Amygdala (tissue), 56 donors: ENCODE measurements at regions not wholly inside any gene's neighbourhood (a gene's known extent, or its start where the extent isn't known, plus 50 kb on each side); places are given as distances from the start of the nearest gene placed in this dataset.

Experiments
- DNase-seq, 56 donors: peaks; one replicate each; lab custom pipeline; 2025; lab: John Stamatoyannopoulos, UW

DNA sequence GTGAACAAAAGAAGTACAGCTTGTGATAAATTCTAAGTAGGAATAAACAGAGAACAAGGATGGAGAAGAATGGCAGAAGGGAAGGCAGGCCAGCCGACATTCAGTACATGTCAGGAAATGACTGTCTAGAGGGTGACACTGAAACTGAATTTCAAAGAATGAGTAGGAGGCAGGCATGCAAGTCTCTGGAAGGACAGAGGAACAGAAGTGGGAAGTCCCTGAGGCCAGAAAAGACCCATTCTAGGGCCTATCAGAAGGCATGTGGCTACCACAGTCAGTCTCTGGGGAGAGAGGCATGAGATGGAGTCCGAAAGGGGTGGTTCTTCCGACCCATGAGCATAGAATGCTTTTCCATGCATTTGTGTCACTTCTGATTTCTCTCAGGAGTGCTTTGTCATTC is 243.5 kb upstream of the UBE2E2 start:
- no peak for DNase-seq

DNA sequence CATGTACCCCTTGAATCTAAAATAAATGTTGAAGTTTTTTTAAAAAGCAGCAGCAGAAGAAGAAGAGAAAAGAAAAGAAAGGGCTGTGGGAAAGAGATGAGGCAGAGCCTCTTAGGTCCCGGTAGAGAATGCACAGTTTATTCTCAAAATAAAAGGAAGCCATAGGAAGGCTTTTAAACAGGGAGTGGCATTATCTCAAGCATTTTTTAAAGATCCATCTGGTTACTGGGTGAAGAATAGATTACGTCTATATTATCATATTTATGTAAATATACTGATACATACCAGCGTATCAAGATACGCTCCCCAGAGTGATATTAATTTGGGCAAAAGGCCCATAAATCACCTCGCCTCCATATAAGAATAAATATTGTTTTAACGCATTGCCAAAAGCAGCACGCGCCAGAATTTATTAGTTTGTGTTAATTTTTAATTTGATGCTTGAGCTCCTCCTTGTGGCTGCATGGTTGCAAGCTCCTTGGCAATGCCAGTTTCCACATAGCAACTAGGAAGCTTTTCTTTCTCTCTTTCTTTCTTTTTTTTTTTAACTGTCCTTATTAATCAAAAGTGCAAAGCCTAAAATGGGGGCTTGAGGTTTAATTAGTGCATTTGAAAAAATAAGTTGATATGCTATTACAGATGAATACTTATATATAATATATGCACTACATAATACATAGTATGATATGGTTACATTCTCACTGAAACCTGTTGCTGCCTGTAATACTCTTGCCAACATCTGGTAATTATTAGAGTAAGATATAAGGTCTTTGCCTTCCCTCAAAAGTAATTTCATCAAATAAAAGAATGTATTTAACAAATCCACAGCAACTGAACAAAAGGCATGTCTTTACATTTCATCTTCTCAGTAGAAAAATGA is 242.8 kb upstream of the UBE2E2 start:
- peak in 18 of 56 donors; percentile 1 to 68 (median 7) for DNase-seq

DNA sequence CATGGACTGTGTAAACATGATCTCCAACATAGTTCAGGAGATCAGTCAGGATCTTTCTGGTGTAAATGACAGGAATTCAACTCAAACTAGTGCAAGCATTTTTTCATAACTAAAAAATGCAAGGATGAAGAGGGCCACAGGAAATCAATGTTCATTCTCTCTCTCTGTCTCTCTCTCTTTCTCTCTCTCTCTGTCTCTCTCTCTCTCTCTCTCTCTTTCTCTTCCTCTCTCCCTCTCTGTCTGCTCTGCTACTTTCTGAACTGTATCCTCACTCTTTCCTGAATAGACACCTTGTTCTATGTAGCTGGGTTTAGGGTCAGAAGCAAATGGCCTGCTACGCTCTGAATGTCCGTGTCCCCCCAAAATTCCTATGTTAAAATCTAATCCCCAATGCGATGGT is 240.9 kb upstream of the UBE2E2 start:
- no peak for DNase-seq

DNA sequence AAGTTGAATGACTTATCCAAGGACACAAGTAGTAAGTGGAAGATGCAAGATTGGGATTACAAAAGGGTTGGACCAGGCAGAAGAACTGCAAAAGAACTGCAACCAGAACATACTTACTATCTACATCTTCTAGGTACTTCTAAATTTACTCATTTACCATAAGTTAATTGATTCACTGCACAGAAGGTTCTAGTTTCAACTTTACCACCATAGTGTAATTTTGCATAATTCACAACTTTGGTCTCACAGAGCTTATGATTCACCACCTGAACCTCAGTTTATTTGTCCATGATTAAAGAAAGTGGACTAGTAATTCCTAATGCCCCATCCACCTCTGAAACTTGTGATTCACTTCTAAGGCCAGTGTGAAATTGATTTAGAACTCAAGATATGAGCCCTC is 236.8 kb upstream of the UBE2E2 start:
- no peak for DNase-seq

GRCh38 chr3:22969276-22969675 is 233.9 kb upstream of the UBE2E2 start:
- no peak for DNase-seq

DNA sequence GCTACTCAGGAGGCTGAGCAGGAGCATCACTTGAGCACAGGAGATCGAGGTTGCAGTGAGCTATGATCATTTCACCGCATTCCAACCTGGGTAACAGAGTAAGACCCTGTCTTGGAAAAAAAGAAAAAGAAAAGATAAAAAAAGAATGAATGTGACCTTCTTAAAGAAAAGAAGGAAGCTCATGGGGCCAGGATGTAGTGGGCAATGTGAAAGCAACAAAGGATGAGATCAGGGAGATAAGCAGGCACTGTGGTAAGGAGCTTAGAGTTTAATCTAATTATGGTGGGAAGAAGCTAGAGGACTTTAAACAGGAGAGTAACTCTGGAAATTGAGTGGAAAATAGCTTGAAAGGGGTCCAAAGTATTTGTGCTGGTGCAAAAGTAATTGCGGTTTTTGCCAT is 231.6 kb upstream of the UBE2E2 start:
- no peak for DNase-seq

- no peak for DNase-seq
Measured at GRCh38 chr3:22977042-22977441, 226.1 kb upstream of the UBE2E2 start.

DNA sequence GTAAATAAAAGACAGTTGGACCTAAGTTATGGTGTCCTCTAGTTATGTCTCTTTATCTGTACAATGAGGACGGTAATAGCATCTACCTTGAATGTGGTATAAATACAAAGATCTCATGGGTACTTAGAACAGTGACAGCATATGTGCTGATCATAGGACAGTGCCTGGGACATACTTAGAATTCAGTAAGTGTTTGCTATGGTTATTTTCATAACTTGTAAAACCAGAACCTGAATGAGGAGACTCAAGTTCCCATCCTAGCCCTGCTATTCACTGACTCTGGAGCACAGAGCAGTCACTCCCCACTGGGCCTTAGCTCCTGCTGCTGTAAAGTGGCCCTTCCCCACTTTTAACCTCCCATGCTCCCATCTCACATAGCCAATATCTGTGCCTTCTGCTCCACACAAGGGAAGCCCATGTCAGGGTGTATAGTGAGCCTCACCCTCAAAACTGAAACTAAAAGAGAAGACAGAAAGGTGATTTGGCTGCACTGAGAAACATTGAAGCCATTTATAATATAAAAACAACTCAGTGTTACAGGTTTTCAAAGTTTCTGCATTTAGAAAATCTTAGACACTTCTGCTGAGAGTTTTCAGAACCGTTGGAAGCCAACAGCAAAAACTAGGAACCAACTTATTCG is 225.4 kb upstream of the UBE2E2 start:
- DNase-seq = no peak

- no peak for DNase-seq
Measured at GRCh38 chr3:22979581-22979980, 223.5 kb upstream of the UBE2E2 start.

- DNase-seq = no peak
Measured at GRCh38 chr3:22980346-22980745, 222.8 kb upstream of the UBE2E2 start.

GRCh38 chr3:22981166-22981565 is 222.0 kb upstream of the UBE2E2 start:
- no peak for DNase-seq

- DNase-seq = no peak
Measured at GRCh38 chr3:22981861-22982260, 221.3 kb upstream of the UBE2E2 start.

DNA sequence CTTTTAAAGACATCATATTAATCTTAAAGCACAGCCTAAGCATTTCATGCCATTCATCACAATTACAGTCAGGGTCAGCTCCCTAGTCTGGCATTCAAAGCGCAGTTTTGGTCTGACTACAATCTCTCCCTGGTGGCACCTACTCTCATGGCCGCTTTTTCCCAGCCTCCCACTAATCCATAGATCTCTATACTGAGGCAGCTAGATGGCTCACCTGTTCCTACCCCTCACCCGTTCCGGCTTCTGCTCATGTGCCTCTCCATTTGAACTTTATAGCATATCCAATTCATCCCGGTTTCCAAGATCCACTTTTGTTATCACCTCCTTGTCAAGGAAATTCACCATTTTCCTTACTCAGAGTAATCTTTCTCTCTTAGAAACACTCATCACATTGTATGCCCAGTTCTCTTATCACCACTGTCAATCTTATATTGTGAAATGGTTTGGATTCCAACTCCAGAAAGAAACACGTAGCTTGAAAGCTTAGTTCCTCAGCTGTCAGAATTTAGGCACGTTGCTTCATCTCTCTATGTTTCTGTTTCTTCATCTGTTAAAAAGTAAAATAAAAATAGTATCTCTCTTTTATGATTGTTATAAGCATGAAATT is 220.0 kb upstream of the UBE2E2 start:
- no peak for DNase-seq

DNA sequence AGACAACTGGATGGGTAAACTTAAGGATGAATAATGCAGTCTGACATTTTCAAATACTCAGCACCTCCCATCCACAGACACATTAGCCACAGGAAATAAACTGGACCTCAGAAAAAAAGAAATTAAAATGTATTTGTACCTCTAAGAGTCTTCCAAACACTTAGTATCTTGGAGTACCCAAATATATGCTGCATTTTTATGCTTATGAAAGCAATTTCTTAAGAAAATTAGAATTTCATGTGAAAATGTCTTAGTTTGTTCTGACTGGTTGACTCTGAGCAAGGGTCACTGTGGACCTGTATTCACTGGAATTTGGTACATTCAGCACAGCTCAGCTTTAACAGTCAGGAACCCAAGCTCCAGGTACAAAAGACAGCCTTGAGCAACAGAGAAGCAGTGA is 216.2 kb upstream of the UBE2E2 start:
- no peak for DNase-seq

- DNase-seq = no peak
Measured at GRCh38 chr3:22988566-22988965, 214.6 kb upstream of the UBE2E2 start.

DNA sequence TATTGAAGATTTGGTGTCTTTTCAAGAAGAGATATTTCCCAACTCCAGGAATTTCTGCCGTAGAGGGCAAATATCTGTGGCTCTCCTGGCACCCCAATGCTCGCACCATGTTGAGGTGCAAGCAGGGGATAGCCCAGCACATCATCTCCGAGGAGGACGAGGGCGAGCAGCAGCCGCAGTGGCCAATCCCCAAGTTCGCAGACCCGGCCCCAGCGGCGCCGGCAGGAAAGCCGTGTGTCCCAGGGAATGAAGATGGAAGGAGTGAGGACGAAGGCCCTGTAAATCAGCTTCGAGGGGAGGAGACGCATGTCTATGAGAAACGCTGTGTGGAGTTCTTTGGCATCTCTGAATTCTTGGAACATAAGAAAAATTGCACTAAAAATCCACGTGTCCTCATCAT is 213.4 kb upstream of the UBE2E2 start:
- DNase-seq = no peak

DNA sequence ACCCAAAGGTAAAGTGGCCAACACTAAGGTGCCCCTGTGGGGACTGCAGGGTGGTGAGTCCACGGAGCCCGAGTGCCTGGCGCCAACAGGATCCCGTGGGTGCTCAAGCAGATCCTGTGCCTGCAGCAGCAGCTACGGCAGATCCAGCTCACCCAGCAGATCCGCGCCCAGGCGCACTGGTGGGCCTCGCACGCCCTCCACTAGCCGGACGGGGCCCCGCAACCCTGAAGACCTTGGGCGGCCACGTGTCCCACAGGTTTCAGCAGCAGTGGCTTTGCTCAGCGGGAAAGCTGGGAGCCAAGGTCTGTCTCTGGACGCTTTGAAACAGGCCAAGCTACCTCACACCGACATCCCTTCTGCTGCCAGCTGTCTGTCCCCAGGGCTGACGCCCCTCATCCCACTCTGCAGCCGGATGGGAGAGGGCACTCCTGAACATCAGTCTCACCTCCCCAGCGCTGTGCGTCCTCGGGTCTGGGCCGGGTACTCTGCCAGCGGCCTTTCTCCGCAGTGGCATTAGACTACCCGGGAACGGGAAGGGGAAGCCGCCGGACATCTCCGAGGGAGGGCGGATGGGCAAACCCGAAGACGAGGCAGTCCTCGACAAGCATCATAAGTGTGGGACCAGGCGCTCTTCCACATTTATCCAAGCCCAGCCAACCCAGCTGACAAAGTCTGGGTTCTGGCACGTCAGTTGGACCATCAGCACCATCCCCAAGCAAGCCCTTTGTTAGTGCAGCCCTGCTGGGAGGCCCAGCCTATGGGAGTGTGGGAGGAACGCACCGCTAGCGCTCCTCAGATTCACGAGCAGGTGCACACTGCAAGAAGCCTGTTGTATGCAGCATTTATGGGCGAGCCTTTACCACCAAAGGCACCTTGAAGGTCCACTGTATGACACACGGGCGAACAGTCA is 212.6 kb upstream of the UBE2E2 start:
- DNase-seq = no peak

DNA sequence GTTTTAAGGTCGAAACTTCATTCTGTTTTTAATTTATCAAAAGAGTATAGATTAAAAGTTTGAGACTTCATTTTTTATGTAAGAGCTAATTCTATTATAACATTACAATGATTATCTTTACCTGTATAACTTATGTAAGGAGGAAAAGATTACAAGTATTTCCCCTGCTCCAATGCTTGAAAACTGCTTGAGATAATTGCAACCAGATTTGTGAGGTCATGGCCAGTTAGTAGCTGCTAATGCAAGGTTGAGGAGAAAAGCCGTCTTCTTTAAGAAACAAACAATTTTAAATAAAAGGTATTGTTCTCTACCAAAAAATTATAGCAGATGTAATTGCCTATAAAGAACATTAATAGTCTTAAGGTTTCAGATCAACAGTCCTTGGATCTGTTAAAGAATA is 208.3 kb upstream of the UBE2E2 start:
- no peak for DNase-seq

DNA sequence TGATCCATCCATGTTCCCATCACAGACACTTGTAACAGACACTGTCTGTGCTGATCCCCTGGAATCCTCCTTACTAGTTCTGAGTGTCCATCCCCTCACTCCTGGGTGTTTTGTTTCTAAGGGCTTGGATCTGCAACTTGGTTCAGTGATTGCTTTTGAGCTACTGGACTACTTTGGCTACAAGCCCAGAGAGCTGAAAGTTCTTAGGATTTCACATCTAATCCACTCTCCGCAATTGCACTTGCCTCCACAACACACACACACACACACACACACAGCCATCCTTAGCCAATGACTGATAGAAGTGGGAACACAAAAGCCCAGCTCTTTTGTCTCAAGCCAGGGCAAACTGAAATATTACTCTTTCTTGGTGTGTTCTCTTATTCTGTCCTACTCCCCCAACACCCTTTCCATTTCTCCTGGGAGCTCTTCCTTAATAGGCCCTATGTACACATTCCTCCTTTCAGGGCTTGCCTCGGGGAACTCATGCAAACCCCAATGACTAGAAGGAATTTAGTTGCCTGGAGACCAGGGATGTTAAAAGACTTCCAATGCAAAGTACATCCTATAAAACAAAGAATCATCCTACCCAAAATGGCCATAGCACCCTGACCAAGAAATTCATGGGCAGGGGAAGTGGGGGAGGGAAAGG is 206.1 kb upstream of the UBE2E2 start:
- DNase-seq = no peak

DNA sequence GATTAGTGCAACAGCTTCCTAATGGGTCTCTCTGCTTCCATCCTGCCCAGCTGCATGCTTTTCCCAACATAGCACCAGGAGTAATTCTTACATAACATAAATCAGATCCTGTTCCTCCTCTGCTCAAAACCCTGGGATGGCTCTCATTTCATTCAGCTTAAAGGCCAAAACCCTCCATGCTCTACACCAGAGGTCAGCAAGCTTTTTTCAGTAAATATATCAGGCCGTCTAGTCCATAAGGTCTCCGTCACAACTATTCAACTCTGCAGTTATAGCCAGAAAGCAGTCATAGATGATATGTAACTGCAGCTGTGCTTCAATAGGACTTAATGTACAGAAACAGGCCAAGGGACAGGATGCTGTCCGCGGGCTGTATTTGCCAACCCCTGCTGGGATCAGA is 202.8 kb upstream of the UBE2E2 start:
- DNase-seq = no peak
